ENCODE measurements at regions not wholly inside any gene's neighbourhood (a gene's known extent, or its start where the extent isn't known, plus 50 kb on each side); places are given as distances from the start of the nearest gene placed in this dataset.

DNA sequence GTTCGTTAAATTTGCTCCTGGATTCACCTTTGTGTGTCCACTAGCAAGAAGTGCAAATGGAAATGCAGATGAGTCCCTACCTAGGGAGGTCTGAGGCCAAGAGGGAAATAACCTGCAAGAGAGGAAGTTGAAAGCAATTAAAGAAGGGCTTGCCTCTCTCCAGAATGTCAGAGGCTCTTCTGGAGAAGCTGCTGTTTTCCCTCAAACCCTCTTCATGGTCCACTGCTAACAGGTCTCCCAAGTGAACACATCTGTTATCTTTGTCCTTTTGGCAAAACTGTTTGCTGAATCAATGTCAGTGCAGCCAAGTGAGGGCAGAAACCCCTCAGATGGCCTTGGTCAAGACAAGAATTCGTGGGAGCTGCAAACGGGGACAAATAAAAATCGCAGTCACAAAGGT is 177.3 kb upstream of the PLXNA2 start:
- no peak for DNase-seq

GRCh38 chr1:208423526-208423925 is 179.3 kb upstream of the PLXNA2 start:
- no peak for DNase-seq

DNA sequence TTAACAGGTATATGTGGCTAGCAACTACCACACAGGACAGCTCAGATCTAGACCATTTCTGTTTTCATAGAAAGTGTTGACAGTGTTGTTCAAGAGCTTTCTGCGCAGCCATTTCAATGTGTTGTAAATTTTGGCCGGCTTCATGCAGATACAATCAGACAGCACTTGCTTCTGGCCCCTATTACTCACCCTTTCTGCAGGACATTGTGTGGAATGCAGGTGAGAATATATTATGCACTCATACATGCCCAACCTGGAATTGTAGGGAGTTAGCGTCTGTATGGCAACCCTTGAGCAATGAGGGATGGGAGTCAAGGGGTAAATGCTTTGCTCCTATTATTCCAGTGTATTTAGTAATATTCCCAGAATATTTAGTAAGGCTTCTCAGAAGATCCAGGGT is 180.9 kb upstream of the PLXNA2 start:
- no peak for DNase-seq

DNA sequence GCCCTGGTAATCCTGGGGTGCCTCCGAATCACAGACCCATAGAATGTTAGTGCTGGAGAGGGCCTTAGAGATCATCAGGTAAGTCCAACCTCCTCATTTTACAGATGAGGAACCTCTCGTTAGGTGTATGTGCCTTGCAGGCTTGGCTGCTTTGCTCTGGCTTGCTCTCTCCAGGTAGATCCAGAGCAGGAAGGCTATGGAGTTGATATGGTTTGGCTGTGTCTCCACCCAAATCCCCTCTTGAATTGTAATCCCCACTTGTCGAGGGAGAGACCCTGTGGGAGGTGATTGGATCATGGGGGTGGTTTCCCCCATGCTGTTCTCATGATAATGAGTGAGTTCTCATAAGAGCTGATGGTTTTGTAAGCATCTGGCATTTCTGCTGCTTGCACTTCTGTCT is 186.0 kb upstream of the PLXNA2 start:
- DNase-seq: no peak

DNA sequence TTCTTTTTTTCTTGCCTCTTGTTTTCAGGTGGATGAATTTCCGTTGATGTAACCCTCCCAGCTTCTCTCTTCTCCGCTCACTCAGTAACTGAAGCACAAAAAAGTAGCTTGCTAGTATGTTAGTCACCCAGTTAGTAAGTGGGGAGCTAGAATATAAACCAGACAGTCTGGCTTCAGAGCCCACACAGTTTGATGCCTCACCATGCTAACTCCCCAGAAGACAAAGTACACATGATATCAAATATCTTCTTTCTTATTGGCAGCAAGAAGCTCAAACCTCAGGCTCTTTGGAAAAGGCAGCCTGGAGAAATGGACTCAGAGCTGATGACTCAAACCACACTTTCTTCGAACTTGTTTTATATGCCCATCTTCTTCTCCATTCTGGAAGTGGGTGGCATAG is 187.5 kb upstream of the PLXNA2 start:
- DNase-seq: no peak

DNA sequence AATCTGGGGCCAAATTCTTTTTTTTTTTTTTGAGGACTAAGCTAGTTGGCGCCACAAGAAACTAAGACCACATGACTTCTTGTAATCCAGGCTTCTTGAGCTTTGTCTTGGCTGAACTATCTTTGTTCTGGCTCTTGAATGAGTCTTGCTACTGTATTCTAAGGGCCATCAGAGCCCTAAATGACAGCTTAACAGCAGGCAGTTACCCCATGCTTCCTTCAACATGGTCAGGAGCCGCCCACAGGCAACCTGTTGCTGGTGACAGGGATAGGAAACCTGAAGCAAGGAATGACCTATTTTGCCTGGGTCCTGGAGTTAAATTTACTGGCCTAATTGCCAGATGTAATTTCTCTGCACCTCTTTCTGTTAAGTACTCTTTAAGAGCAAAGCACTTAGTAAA is 188.2 kb upstream of the PLXNA2 start:
- DNase-seq: no peak

GRCh38 chr1:208433086-208433485 is 188.9 kb upstream of the PLXNA2 start:
- no peak for DNase-seq

DNA sequence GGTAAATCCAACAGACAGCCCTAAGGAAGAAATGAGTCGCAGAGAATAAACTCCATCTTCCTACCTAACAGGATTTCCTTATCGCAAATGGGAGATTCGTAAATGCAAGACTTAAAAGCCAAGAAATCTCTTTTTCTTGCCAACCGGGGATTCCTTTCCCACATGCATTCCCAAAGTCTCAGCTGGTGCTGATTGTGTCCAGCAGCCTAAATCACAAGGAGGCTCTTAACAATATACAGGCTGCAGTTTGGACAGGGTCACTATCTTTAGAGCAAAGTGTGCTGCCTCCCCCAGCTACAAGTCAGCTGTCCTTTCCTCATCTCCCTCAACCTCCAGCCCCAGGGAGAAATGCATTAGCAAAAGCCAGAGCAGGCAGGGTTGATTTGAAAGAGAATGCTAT is 189.8 kb upstream of the PLXNA2 start:
- no peak for DNase-seq

DNA sequence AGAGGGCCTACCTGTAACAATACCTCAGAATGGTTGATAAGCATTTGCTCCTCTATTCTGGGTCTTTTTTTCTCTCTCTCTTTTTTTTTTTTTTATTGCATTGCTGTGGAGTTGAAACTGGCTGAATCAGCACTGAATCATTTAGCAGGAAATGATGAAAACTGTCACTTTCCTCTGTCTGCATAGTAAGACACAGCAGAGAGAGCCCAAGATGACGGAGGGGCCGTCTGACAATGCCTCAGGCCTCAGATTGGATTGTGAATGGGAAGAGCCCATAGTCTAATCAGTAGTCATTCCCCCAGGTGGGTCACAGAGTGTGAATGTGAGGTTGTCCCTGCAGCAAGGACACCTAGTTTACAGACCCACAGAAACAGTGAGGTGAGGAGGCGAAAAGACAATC is 193.2 kb upstream of the PLXNA2 start:
- DNase-seq: no peak

DNA sequence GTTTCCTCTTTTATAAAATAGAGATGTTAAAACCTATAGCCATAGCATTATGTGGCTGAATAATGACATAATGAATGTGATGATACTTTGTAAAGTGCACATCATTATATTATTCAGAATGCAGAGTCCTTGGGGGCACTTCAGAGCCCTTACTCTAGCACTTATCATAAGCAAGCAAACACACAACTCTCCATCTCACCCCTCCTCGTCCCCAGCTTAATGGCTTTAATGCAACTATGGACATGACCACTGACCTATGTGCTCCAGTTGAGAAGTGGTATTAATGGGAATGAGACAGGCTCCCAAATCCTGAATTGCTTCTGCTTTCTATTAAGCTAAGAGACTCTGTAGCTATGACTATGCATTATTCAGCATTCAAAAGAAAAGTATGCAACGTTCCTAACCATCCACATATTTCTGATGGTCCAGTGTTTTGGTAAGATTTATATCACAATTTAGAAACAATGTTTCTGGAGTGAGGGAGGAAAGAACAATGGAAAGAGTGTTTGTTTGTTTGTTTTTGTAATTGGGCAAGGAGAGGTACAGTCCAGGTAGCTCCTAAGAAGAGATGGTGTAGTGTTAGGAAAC is 194.0 kb upstream of the PLXNA2 start:
- DNase-seq: no peak

DNA sequence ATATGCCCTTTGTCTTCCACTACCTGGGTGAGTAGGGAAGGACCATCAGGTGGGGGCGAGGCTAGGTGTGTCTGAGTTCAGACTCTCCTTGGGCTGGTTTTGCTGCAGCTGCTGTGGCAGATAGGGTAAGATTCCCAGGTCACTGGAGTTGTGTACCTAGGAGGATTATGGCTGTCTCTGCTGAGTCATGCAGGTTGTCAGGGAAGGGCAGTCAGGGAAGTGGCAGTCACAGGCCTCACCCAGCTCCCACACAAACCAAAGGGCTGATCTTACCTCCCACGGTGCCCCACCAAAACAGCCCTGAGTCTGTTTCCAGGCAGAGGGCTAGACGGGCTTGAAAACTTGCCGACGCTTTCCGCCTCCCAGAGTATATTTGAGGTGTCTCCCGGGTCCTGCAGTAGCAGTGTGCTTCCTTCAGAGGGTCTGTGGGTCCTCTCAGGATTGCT is 201.6 kb upstream of the PLXNA2 start:
- DNase-seq: no peak

DNA sequence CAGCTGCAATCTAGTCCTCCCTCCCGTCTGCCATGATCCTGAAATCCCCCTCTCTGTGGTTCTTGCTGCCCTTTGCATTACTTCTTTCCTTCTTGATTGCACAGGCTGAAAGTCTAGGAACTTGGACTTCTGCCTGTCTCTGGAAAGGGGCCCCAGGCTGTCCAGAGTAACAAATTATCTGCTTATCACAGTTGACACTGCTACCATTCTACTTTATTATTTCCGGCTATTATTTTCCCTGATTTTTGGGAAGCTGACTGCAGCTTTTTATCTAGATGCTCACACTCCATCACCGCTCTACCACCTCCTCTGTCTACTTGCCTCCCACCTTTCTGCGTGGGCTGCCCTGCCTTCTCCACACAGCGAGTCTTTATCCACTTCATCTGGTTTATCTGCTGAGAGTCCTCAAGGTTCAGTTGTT is 202.1 kb upstream of the PLXNA2 start:
- DNase-seq: no peak

DNA sequence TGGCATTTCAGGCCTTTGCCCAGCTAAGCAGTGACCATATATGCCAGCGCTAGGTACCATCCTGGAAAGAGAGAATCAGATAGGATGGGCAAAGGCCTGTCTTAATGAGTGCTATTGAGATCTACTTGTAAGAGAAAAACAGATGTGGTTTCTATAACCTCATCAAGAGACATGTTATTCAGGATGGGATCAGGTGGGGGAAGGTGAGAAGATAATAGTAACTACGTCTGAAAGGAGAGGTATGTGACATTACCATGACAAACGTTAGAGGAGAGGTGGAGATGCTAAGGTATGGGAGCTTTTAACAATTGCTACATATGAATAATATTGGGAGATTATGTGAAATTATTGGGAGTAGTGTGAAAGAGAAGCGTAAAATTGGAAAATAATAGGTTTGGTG is 204.2 kb upstream of the PLXNA2 start:
- no peak for DNase-seq

GRCh38 chr1:208449951-208450350 is 205.8 kb upstream of the PLXNA2 start:
- no peak for DNase-seq

DNA sequence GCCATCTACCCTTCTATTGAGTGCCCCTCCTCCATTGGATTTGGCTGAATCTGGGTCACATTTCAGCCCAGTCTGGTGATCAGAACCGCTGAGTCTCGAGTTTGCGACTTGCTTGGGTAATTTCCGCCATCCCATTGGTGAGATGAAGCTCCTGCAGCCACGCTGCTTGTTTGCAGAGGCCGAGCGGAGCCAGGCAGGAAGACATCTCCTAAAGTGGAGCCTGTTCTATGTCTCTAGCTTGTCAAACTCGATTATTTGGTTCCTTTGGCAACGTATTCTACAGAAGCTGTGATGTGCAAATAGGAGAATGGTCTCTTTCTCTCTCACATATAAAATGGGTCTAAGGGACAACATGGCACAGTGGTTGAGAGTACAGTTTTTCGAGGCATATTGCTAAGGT is 206.8 kb upstream of the PLXNA2 start:
- no peak for DNase-seq

- no peak for DNase-seq
These were observed 211.6 kb upstream of the PLXNA2 start for GRCh38 chr1:208455821-208456220.

DNA sequence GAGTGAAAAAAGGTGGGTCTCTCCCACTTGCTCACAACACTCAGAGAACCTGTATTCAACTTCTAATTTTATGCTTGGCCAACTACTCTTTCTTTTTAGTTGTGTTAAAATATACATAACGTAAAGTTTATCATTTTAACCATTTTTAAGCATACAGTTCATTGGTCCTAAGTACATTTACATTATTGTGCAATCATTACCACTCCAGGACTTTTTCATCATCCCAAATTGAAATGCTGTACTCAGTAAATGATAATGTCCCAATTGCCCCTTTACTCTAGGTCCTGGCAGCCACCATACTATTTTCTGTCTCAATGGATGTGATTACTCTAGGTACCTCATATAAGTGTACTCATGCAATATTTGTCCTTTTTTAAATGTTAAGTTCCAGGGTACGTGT is 212.3 kb upstream of the PLXNA2 start:
- DNase-seq: no peak

DNA sequence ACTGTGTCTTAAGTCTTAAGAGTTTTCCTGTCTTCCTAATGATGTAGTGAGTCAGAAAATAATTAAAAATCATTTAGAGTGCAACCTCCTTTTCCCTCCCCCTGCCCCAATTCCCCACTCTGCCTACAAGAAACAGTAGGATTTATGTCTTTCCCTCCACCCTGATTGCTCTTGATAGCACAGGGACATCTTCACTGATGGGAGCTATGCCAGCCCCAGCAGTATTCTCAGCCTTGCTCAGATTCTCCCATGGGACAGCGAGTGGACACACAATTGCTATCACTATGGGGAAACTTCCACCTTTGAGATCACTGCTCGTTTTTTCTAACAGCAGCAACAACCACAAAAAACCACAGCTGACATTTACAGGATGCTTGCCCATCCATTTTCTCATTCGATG is 216.6 kb upstream of the PLXNA2 start:
- DNase-seq: no peak

DNA sequence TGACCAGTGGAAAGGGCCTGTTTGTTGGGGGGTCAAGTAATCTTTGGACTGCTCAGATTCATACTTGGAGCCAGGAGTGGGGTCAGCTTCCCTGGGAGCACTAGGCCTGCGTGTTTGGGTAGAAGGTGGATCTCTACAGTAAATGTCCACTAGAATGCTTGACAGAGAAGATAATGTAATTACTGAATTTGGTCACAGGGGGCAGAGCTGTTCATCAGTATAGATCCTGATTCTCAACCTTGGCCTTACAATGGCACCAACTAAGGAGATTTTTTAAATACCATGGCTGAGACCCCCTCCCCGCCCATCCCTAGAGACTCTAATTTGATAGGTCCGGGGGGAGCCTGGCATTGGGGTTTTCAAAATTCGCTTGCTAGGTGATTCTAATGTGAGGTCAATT is 217.5 kb upstream of the PLXNA2 start:
- no peak for DNase-seq

DNA sequence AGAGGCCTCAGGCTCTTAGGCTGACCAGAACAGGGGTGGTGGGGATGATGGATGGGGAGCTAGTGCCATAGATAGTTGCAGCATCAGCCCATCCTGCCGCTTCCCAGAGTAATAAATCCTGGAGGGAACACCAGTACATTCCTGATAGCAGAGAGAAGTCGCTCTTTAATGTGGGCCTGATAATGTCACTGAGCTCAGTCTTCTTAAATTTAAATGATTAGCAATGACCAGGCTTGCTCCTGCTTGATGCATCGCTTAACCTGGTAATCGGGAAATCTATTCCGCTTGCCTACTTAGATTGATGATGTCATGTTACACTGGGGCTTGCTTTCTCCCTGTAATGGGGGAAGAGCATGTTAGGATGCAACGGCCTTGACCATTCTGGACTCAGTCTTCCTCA is 218.6 kb upstream of the PLXNA2 start:
- DNase-seq: no peak

- no peak for DNase-seq
These were observed 221.1 kb upstream of the PLXNA2 start for GRCh38 chr1:208465266-208465665.

- no peak for DNase-seq
These were observed 221.8 kb upstream of the PLXNA2 start for GRCh38 chr1:208465786-208466590.

- no peak for DNase-seq
These were observed 223.1 kb upstream of the PLXNA2 start for GRCh38 chr1:208467151-208467780.

- no peak for DNase-seq
These were observed 231.3 kb upstream of the PLXNA2 start for GRCh38 chr1:208475449-208475848.
